Stimulated activated CD4-positive, alpha-beta T cell treated with anti-CD3 and anti-CD28 coated beads, Interleukin-4, amount 100 ng/mL, for 48 hours (primary cell): ENCODE measurements at regions not wholly inside any gene's neighbourhood (a gene's known extent, or its start where the extent isn't known, plus 50 kb on each side); places are given as distances from the start of the nearest gene placed in this dataset.

Experiments
- DNase-seq, 2 donors: peaks; one replicate each; pipeline ENCODE4 v3.0.0-alpha.2; 2020; ENCODE audit warnings: low read depth in 2 of 2

- DNase-seq, result no peak
Observed at GRCh38 chr1:222996310-222996975, 146.6 kb downstream of the TLR5 start.

DNA sequence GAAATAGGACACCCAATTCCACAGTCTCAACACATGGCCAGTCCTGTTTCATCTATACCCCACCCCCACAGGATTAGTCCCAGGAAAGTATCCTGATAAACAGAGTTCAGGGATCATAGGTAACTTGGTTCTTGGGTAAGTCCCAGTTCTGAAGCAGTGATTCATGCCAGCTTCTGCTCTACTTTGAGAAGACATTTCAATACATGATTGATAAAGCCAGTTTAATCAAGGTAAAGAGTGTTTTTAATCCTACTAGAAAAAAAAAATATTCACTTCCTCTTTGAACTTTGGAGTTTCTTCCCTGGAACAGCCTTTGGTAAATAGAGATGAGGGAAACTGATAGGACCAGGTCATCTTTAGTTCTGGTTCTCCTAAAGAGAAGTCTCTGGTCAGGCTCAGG, 142.4 kb downstream of the TLR5 start:
- DNase-seq, result no peak

- DNase-seq, result no peak
Observed at GRCh38 chr1:223001653-223002634, 141.1 kb downstream of the TLR5 start.

DNA sequence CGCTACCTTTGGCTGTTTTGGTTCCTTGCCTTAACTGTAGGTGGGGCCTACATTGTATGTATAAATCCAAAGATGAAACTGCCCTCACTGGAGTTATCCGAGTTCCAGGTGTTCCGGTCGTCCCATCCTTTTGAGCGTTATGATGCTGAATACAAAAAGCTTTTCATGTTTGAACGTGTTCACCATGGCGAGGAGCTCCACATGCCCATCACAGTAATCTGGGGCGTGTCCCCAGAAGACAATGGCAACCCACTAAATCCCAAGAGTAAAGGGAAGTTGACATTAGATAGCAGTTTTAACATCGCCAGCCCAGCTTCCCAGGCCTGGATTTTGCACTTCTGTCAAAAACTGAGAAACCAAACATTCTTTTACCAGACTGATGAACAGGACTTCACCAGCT, 139.5 kb downstream of the TLR5 start:
- no peak for DNase-seq

DNA sequence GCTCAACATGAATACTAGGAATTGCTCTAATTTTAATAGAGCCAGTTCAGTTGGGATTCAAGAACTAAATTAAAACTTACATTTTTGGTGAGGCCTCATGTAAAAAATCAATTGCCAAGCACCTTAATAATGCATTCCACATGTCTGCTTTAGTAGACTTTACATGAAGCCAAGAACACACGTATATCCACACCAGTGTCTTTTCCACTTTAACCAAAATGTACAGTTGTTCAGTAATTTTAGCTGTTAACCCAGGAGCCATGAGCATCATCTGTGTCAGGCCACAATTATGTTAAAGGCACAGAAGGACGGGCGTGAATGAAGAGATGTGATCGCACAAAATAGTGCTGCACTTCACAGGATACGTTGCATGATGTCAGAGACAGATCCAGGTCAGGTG, 136.7 kb downstream of the TLR5 start:
- no peak for DNase-seq

GRCh38 chr1:223006917-223007648, 136.0 kb downstream of the TLR5 start:
- no peak for DNase-seq

- DNase-seq, result no peak
Observed at GRCh38 chr1:223007935-223008334, 135.1 kb downstream of the TLR5 start.

GRCh38 chr1:223008808-223009207, 134.2 kb downstream of the TLR5 start:
- no peak for DNase-seq

- DNase-seq, result no peak
Observed at GRCh38 chr1:223009406-223009805, 133.6 kb downstream of the TLR5 start.

DNA sequence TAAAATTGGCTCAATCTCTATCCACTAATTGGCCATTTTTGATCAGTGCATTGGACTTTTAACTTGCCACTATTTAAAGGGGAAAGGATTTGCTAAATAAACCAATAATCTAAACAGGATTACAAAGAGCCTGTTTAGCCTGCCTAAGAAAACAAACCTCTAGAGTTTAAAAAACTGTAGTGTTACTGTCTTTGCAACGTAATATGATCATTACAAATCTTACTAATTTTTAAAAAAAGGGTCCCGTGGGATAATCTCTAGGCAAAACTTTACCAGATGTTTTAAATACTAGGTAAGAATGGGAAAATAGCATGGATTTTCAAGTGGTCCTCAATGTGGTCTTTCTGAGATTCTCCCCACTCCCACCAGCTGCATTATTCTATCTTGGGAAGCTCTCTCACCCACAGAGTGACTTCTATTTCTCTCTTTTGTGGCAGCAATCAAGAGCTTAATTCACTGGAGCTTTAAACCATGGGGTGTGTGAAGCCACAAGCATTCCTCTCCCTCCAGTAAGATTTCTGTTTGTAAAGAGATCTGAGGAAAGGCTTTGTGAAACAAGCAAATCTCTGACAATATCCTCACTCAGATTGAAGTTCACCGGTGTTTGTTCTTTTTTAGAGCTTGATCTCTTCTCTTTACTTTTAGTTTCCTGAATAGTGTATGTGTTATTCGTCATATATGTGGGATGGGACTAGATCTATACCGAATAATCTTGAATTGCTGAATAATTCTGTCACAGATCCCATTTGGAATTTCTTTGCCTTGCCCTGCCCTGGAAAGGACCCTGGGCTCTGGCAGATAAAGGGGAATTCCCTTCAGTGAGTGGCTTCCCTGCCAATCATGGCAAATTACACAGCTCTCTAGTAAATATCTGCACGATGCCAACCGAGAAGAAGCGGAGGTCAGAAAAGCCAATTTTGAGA, 132.2 kb downstream of the TLR5 start:
- DNase-seq, result no peak

GRCh38 chr1:223011505-223011856, 131.6 kb downstream of the TLR5 start:
- no peak for DNase-seq

- no peak for DNase-seq
Observed at GRCh38 chr1:223012176-223012788, 130.8 kb downstream of the TLR5 start.

GRCh38 chr1:223012938-223013337, 130.1 kb downstream of the TLR5 start:
- DNase-seq, result no peak

GRCh38 chr1:223014142-223014873, 128.7 kb downstream of the TLR5 start:
- DNase-seq, result no peak

GRCh38 chr1:223016381-223016780, 126.7 kb downstream of the TLR5 start:
- no peak for DNase-seq

DNA sequence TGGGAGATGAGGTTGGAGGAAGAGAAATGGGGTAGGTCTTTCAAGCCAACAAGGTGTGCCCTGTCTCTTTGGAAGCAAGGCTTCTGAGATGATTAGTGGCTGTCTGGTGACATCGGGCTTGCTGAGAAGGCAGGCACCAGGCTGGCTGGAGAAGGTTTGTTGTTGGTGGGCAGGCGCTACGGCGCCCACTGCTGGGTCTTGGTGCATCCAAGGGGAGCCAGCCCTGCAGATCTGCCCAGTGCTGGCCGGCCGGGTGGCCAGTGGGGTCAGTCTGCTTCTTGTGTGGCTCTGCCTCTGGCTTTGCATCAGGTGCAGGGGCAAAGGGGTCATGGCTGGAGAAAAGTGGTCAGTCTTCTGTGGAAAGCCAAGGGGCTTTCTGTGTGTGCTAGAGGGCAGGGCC, 126.2 kb downstream of the TLR5 start:
- DNase-seq, result no peak

- DNase-seq, result no peak
Observed at GRCh38 chr1:223017291-223017690, 125.8 kb downstream of the TLR5 start.

DNA sequence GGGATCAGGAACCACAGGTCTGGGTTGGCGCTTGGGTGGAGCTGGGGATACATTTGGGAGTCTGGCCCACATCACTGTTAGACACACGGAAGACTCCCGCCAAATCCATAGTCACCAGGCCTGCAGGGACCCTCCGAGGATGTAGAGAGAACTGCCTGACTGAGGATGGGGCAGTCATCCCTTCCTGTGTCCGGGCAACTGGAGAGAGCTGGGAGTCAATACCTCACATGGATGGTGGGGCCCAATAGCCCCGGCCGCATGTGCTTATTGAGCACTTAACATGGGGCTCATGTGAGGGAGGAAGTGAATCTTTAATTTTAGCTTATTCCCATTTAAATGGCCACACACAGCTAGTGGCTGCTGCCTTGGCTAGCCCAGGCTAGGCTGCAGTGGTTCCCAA, 124.5 kb downstream of the TLR5 start:
- DNase-seq, result no peak

GRCh38 chr1:223019256-223019655, 123.8 kb downstream of the TLR5 start:
- DNase-seq, result no peak

GRCh38 chr1:223020770-223021169, 122.3 kb downstream of the TLR5 start:
- DNase-seq, result no peak
